GM18508 (cell line): ENCODE measurements at regions not wholly inside any gene's neighbourhood (a gene's known extent, or its start where the extent isn't known, plus 50 kb on each side); places are given as distances from the start of the nearest gene placed in this dataset.
"Not testable (repeated sequence)": the region's sequence is repeated elsewhere in the genome, so short reads cannot be mapped to it uniquely, and the experiment has no call there.

ENCODE experiments used
- ATAC-seq: cut with Tn5 transposase; IDR thresholded peaks from one replicate; pipeline ENCODE4 v1.9.1; 2021; ENCODE audit warnings: moderate number of reproducible peaks; ENCODE audit not compliant: insufficient read depth, unreplicated experiment

DNA sequence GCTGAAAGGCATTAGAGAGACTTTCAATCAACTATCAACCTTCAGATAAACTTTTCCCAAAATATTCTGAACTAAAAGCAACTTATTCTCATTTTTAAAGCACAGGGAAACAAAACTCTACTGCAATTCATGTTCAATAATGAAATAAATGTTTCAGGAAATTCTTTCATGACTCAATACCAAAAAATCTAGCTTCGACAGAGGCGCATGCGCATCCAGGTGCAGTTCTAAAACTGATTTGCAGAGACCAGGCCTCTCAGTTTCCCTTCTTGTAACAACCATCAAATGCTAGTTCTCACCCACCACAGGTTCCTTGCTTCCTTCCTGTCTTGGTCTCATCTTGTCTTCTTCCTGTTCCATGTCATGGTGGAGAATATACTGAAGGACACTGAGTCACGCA is 55.3 kb upstream of the NRBF2 start:
- no peak for ATAC-seq

DNA sequence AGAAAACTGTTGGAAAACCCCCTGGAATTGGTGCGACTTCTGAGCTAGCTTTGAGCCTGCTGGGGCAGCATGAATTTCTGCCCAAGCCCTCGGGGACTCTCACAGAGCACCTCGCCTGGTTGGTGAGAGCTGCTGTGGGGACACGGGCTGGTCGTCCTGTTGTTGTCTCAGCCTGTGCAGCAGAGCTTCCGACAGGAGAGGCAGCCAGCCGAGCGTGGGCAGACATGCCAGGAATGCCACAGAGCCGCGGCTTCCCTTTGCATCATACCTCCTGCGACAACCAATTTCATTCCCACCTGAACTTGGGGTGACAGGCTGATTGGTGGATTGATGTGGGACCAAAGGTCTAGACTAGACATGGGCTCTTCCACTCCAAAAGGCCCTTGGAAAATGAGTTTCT is 60.2 kb upstream of the NRBF2 start:
- no peak for ATAC-seq

DNA sequence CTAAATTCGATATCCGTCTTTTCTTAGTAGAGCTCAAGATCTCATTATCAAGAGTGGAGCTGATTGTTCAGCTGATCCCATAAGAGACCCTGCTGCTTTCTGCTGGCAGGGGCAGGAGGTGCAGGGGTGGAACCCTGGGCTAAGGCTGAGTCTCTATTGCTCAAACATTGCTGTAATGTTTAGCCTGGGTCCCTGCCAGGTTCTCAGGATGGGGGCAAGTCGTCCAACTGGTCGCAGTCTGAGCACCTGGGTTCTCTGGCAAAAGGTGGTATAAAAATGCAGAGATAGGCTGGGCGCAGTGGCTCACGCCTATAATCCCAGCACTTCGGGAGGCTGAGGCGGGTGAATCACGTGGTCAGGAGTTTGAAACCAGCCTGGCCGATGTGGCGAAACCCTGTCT is 62.0 kb upstream of the NRBF2 start:
- no peak for ATAC-seq

DNA sequence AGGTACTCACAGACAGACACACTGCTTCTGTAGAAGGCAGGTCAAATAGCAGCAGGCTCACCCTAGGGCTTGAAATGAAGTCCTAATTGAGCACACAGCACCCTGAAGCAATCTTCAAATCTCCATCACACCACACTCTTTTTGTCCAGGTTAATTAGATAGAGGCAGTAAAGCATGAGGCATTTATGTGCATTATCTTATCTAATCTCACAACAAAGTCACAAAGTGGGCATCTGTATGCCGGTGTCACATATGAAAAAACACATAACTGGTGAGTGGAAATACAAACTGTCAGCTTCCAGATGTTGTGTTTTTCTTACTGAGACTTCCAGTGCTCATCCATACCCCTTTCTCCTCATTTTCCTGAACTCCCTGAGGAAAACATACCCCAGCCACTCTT is 63.8 kb upstream of the NRBF2 start:
- ATAC-seq, result no peak

DNA sequence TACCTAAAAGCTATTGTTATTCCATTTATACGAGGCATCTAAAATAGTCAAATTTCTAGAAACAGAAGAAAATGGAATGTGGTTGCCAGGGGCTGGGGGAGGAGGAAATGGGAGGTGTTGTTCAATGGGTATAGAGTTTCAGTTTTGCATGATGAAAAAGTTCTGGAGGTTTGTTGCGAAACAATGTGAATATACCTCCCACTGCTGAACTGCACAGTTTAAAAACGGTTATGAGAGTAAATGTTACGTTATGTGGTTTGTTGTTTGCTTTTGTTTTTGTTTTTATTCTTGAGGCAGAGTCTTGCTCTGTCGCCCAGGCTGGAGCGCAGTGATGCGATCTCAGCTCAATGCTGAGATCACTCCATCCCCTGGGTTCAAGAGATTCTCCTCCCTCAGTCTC is 64.9 kb upstream of the NRBF2 start:
- ATAC-seq, result no peak

DNA sequence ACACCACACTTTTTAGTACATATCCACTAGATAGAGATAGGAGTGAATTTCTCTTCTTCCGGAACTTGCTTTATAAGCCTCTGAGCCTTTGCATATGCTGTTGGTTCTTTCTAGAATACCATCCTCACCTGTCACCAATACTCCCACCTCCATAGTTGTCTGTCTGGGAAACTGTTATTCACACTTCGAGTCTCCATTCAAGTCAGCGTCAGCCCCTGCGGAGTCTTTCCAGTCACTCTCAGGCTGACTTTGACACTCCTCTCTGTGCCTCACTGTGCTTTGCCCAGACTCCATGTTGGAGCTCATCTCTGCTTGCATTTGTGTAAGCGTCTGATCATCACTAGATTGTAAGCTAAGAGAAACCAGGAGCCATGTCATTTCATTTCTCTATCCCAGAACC is 66.5 kb upstream of the NRBF2 start:
- no peak for ATAC-seq

DNA sequence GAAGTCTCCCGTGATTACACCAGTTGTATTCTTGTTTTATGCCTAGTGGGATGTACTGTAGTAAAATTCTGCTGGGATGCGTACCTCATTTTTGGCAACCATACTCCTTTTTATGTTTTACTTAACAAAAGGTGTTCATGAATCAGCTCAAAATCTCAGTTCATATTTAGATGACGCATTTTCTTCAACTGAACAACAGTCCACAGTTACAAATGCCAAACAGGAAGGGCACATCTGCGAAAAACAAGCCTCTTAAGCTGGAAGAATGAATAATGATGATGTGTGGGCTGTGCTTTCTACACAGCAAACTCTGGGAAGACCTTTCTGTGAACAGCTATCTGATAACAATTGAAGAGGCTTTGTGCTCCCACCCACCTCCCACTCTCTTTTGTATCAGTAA is 68.4 kb upstream of the NRBF2 start:
- no peak for ATAC-seq

DNA sequence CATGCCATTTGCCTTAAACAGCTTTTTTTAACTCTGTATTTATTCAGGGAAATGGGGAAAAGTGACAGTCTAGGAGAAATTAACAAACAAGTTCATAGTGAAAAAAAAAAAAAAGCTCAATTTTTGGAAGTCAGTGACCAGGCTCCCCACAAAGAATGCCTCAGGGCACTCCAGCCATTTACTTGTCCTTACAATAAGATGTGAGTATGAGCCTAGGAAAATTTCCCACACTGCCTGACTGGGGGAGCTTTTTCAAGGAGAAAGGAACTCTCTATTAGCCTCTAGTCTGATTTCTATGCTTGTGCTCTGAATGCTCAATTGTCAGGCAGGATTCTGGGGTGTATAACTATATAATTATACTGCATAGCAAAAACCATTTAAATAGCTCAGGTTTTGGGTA is 74.9 kb upstream of the NRBF2 start:
- no peak for ATAC-seq

DNA sequence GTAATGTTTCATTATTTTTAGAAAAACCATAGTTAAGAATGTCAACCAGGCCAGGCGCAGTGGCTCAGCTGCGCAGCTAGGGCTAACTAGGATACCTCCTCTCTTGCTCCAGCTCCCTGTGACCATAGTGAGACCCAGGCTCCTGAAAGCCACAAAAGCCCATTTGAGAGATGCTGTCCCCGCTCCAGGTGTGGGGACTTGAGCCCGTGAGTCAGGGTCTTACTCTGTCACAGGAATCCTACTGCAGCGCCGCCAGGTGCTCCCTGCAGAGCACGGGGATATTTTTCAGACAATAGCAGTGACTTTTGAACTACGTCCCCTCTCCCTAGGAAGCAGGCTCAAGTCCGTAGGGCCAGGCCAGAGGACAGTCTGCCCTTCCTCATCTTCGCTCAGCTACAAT is 75.6 kb upstream of the NRBF2 start:
- no peak for ATAC-seq

DNA sequence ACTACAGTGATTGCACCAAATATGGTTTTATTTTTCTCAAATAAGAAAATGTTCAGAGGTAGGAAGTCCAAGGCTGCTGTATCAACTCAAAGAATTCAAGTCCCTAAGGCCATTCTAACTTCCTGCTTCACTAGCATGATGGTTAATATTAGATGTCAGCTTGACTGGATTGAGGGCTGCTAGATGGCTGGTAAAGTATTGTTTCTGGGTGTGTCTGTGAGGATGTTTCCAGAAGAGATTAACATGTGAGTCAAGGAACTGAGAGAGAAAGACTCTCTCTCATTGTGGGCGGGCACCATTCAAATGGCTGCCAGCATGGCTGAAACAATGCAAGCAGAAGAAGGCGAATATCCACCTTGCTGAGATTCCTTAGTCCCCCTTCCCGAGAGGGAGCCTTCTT is 77.4 kb upstream of the NRBF2 start:
- ATAC-seq, result no peak

DNA sequence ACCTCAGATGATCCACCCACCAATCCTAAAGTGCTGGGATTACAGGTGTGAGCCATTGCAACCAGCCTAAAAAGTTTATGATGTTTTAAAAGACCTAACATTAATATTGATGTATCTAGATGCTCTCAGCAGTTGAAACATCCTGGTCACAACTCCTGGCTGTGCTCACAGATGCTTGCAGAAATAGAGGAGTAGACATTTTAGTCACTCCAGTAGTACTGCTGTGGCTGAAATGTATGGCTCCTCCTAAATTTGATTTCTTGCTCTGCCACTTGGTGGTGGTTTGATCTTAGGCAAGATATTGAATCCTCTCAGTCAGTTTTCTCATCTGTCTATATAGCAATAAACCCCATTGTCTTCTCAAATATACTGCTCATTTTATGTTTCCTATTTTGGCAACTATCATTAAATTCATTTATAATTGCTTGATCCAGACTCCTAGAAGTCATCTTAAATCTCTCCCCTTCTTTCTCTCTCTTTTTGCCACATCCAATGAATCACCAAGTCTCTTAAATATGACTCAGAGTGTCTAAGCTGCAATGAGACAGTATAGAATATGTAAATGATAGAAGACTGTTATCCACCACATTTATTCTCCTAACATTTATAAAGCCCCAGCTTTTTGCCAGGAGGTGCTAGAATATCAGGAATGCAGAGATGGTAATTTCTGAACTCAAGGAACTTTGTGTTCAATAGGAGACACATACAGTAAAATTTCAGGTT is 78.1 kb upstream of the NRBF2 start:
- ATAC-seq, result no peak

DNA sequence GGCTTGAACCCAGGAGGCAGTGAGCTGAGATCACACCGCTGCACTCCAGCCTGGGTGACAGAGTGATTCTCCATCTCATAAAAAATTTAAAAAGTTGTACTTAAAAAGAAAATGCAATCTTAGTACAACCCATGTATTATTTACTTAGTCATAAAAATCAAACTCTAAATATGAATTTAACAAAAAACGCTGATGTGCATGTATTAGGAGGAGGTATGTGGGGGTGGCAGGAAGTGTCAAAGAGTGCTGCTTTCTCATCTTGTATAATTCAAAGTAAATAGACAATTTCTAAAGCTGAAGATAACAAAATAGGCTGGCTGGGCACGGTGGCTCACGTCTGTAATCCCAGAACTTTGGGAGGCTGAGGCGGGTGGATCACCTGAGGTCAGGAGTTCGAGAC is 81.0 kb upstream of the NRBF2 start:
- ATAC-seq, result no peak

DNA sequence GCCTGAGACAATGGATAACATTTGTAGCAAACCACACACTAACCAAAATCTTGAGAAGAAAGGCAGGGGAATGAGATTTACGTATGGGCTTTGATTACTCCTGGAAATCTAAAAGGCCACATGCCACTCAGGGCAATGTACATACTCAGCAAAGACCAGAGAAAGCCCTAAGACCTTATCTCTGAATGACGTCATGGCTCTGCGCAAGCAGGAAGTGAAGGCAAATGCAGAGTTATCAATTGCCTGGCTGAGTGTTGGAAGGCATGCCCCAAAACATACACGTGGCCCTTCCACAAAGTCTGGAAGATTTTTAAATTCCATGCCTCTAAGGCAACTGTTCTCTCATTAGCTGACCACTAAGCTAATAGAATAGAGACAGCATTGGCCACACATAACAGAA is 90.9 kb upstream of the NRBF2 start:
- ATAC-seq, result no peak

DNA sequence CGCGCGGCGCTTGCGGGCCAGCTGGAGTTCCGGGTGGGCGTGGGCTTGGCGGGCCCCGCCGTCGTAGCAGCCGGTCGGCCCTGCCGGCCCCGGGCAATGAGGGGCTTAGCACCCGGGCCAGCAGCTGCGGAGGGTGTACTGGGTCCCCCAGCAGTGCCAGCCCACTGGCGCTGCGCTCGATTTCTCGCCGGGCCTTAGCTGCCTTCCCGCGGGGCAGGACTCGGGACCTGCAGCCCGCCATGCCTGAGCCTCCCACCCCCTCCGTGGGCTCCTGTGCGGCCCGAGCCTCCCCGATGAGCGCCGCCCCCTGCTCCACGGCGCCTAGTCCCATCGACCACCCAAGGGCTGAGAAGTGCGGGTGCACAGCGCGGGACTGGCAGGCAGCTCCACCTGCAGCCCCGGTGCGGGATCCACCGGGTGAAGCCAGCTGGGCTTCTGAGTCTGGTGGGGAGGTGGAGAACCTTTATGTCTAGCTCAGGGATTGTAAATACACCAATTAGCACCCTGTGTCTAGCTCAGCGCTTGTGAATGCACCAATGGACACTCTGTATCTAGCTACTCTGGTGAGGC is 99.4 kb upstream of the NRBF2 start:
- not testable (repeated sequence) for ATAC-seq

DNA sequence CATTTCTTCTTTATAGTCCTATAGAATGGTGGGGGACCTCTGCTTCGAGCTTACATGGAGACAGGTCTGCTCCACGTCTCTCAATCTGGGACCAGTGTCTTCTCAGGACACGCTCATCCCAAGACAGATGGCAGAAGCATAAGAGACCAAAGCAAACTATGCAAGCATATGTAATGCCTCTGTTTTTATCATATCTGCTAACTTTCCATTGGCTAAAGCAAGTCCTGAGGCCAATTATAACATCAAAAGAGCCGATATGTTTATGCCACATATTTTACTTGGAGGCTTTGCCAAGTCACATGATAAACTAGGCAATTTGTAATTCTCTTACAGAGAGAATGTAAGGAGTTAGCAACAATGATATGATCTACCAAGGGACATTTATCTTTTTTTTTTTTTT is 102.6 kb upstream of the NRBF2 start:
- ATAC-seq, result no peak

DNA sequence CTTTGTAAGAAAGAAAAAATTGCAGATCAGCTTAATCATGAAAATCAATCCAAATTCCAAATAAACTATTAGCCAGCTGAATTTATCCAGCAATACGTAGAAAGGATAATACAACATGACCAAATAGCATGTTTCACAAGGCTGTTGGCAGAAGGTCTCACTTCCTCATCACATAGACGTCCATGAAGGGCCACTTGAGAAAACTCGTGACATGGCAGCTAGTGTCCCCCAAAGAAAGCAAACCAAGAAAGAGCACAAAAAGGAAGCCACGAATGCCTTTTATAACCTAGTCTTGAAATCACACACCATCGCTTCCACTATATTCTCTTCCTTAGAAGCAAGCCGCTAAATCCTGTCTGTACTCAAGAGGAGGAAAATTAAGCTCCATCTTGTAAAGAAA is 105.6 kb upstream of the NRBF2 start:
- no peak for ATAC-seq

DNA sequence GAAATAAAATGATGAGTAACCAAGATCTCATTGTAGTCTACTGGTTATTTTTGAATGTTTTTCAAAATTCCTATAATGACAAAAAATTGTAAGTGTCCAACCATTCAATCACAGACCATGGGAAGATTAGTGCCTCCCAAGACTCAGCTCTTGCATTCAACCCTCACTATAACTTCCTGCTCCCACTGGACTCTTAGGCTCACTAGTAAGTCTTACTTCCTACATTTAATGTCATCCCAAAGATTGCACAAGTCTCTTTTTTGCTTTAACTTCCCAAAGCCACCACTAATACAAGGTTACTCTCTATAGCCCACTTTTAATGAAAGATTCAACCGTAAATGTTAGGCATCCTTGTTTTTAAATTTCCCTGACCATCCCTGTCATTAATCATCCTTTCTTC is 111.9 kb upstream of the NRBF2 start:
- no peak for ATAC-seq

DNA sequence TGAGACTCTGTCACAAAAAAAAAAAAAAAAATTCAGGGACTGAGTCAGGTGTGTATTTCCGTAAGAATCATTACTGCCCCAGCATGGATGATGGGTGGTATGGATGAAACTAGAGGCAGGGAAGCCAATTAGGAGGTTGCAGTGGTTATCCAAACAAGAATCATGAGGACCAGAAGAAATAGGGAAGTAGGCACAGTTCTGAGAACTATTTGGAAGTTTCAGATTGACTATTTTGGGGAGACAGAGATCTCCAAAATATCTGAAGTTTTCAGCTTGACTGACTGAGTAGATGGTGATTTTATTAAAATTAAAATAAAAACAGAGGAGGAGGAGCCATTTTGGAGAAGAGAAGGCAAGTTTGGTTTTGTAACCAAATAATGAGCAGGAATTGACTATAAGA is 119.4 kb upstream of the NRBF2 start:
- ATAC-seq, result no peak

DNA sequence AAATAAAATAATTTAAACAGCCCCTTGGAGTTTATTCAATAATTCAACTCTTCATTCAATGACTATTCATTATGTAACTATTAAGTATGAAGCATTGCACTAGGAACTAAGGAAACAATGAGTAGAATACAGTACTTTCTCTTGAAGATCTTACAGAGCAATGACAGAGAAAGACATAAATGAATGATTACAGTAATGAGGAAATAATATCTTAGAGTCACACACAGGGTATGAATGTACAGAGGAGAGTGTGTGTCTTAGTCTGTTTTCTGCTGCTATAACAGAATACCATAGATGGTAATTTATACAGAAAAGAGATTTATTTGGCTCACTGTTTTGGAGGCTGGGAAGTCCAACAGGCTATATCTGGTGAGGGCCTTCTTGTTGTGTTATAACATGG is 120.5 kb upstream of the NRBF2 start:
- ATAC-seq, result no peak

DNA sequence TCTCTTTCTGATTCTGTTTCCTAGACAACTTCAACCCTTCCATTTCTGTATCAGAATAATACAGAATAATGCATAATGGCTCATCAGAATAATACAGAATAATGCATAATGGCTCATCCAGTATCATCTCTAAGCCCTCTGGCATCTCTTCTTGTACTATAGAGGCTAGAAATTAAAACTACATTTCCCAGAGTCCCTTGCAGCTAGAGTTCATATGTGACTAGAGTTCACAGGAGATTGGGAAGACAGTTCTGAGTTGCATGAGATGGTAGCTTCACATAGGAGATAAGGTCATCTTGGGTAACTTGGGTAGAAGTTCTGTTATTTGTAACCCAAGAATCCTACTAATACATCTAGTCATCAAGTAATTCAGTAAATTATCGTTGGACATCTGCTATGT is 122.9 kb upstream of the NRBF2 start:
- ATAC-seq, result no peak

DNA sequence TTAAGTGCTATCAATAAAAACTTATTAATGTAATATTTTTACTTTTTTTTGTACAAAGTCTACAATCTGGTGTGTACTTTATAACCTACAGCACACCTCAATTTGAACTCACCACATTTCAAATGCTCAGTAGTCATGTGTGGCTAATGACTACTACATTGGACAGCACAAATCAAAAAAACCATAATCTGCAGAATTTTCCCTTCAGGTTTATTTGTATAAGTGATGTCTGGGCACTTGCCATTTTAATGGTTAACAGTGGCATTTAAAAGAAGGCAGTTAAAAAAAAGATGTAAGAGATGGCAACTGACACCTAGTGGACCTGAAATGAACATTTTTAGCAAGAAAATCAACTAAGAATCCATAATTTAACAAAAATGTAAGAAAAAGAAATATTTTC is 124.6 kb upstream of the NRBF2 start:
- ATAC-seq, result no peak

DNA sequence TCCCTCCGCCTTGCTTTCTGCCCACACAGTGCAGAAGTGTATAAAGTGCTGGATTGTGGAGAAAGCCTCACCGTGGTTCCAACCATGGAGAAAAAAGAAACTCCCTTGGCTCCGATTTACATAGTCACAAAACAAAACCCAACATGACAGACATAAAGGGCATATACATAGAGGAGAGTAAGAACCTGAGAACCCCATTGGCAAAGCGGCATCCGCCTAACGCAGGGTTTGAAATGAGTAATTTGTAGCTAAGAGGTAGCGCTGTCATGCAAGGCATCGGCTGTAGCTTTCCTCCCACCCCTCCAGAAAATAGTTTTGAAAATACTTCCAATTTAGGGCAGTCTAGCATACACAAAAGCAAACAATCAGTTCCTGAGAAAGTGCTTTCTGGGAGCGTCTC is 126.0 kb upstream of the NRBF2 start:
- no peak for ATAC-seq

DNA sequence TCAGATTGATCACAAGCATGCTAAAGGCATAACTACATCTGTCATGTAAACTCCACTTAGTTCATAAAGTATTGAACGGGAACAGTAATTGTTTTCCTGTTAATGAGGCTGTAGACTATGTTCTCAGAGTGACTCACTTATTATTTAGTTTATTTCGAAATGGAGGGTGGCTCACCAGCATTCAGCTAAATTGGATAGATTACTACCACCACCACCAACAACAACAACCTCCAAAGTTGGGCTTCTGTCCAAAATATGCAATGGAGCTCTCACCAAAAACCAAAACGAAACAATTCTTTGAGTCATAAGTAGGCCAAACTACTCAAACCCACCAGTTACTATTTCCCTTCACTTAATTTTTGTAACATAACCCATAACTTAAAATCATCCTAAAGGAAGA is 127.9 kb upstream of the NRBF2 start:
- ATAC-seq, result no peak
